ENCODE measurements at regions not wholly inside any gene's neighbourhood (a gene's known extent, or its start where the extent isn't known, plus 50 kb on each side); places are given as distances from the start of the nearest gene placed in this dataset.

DNA sequence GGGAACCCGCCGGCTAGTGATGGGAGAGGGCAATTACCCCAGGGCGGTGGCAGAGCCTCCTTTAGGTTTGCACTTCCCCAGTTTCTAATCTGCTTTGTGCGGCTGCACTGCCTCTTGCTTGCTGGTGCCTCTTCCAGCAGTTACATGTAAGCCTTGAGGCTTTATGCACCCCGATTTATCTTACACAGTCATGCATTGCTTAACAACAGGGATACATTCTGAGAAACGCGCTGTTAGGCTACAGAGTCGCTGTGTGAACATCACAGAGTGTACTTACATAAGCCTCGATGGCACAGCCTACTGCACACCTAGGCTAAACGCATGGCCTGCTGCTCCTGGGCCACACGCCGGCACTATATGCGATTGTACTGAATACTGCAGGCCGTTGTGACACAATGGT lies 155.6 kb upstream of the MKI67 start:
- no peaks in the 10 kb centered on the region for H3K27me3 Mint-ChIP-seq (ENCODE audit: insufficient read depth)

DNA sequence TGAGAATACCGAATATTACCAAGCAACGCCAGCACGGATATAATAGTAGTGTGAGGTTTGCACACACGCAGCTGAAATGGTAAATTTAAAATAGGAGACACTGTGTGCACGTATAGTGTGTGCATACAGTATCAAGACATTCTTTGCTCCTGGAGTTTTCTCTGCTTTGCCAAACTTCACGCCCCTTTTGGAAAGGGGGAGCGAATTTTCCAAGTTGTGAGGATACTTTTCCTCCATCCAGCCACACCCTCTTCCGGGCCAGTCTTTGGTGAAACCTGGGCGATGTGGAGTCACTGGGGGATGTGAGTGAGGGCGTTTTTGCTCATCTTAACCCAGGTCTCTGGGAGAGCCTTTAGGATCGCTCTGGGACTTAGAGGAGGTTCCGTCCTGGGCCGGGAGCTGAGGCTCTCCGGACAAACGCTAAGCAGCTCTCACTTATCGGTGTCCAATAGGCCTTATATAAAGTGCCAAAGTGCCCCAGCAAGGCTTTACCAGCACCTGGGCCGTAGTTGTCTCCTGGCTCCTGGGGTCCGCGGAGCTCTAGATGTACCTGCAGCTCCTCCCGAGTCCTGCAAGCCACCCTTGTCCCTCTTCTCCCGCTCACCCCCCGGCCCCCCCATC lies 160.0 kb upstream of the MKI67 start:
- Mint-ChIP-seq H3K9me3 (peaks cover 56% of the 10 kb centered on the region), H3K36me3 (ENCODE audit: low read depth) (peaks cover 4% of the 10 kb centered on the region; the same call in 1 of the 2 replicates), H3K4me3 (no peak overlapping the region), H3K4me1 (ENCODE audit: low read depth) (no peaks in the 10 kb centered on the region), H3K27me3 (ENCODE audit: insufficient read depth) (no peaks in the 10 kb centered on the region), H3K27ac (no peak overlapping the region)
- TF ChIP-seq, protein P1, sequence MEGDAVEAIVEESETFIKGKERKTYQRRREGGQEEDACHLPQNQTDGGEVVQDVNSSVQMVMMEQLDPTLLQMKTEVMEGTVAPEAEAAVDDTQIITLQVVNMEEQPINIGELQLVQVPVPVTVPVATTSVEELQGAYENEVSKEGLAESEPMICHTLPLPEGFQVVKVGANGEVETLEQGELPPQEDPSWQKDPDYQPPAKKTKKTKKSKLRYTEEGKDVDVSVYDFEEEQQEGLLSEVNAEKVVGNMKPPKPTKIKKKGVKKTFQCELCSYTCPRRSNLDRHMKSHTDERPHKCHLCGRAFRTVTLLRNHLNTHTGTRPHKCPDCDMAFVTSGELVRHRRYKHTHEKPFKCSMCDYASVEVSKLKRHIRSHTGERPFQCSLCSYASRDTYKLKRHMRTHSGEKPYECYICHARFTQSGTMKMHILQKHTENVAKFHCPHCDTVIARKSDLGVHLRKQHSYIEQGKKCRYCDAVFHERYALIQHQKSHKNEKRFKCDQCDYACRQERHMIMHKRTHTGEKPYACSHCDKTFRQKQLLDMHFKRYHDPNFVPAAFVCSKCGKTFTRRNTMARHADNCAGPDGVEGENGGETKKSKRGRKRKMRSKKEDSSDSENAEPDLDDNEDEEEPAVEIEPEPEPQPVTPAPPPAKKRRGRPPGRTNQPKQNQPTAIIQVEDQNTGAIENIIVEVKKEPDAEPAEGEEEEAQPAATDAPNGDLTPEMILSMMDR (IDR thresholded peaks at IDR 0.05) = no peak
- no peak for DNase-seq

More for the DNA sequence above, 155.6 kb upstream of the MKI67 start:
- peaks cover 4% of the 10 kb centered on the region; the same call in 1 of the 2 replicates for H3K36me3 Mint-ChIP-seq (ENCODE audit: low read depth)
- no peak overlapping the region for H3K27ac Mint-ChIP-seq
- no peak for DNase-seq
- no peaks in the 10 kb centered on the region for H3K4me1 Mint-ChIP-seq (ENCODE audit: low read depth)
- peaks cover 37% of the 10 kb centered on the region for H3K9me3 Mint-ChIP-seq
- TF ChIP-seq, protein P1 (IDR thresholded peaks at IDR 0.05) = no peak
- H3K4me3 Mint-ChIP-seq = no peak overlapping the region

DNA sequence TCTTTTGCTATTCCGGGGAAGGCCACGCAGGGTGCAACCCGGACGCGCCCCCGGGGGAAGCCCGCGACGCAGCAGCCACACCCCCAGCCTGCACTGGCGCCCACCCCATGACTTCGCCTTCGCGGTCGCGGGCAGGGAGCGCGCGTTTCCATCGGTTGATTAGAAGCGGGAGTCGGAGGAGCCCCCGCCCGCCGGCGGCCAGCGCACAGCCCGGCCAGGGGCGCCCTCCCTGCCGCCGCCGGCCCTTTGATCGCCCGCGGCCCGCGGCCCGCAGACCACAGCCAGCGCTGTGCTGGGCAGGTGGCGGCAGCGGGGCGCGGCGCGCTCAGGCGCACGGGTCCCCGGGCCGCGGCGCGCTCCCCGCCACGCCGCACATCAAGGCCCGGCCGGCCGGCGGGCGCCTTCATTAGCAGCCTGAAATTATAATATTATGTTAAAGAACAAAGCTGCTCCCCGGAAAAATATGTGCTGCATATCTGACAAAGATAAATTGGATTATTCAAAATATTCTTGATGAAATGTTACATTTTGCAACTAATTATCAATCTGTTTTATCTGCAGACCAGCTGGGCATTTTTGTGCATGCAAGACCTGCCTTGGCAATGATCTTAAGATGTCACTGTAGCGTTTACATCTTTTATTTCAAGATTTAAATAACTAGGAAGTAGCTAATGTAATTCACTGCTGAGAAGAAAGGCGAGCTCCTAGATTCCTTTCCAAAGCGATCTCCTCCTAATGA lies 160.7 kb upstream of the MKI67 start:
- H3K9me3 Mint-ChIP-seq = peaks cover 56% of the 10 kb centered on the region
- H3K27ac Mint-ChIP-seq = no peak overlapping the region
- no peak for DNase-seq
- no peak overlapping the region for H3K4me3 Mint-ChIP-seq
- H3K4me1 Mint-ChIP-seq (ENCODE audit: low read depth) = no peaks in the 10 kb centered on the region
- TF ChIP-seq, protein P1 (IDR thresholded peaks at IDR 0.05) = no peak
- H3K27me3 Mint-ChIP-seq (ENCODE audit: insufficient read depth) = no peaks in the 10 kb centered on the region
- H3K36me3 Mint-ChIP-seq (ENCODE audit: low read depth) = peaks cover 4% of the 10 kb centered on the region; the same call in 1 of the 2 replicates

DNA sequence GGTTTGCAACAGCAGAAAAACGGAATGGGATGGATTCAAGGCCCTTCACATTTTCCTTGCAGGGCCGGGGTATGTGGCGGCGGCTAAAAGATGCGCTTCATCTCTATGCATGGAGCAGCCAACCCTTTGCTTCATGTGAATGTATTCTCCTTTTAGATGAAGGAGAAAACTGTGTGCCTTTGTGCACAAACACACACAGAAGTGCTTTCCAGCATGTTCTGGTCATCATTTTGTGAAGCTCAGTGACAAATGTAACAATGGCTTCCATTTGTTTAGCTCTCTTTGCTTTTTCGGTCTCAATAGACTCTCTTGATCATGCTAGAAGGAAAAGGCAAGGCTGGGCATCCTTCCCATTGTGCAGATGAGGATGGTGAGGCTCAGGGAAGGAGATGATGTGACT lies 161.7 kb upstream of the MKI67 start:
- Mint-ChIP-seq H3K27ac (no peak overlapping the region), H3K27me3 (ENCODE audit: insufficient read depth) (no peaks in the 10 kb centered on the region), H3K4me3 (no peak overlapping the region), H3K36me3 (ENCODE audit: low read depth) (peaks cover 4% of the 10 kb centered on the region; the same call in 1 of the 2 replicates), H3K4me1 (ENCODE audit: low read depth) (no peaks in the 10 kb centered on the region), H3K9me3 (peaks cover 65% of the 10 kb centered on the region)
- no peak for DNase-seq
- TF ChIP-seq, protein P1 (IDR thresholded peaks at IDR 0.05) = no peak

DNA sequence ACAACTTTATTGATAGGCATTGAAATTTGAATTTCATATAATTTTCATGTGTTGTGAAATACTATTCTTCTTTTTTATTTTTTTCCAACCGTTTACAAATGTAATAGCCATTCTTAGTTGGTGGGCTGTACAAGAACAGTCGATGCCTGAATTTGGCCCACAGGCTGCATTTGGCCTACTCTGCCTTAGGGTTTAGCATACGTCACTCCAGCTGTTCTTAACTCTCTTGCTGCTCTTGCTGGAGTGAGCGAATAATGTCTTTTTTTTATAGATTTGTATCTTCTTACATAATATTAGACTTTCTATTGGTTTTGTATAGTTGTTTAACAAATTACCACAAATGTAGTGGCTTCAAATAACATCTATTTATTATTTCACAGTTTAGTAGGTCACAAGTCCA lies 163.4 kb upstream of the MKI67 start:
- Mint-ChIP-seq H3K4me3 (no peak overlapping the region), H3K4me1 (ENCODE audit: low read depth) (no peaks in the 10 kb centered on the region), H3K9me3 (peaks cover 69% of the 10 kb centered on the region), H3K36me3 (ENCODE audit: low read depth) (no peaks in the 10 kb centered on the region), H3K27ac (no peak overlapping the region), H3K27me3 (ENCODE audit: insufficient read depth) (no peaks in the 10 kb centered on the region)
- TF ChIP-seq, protein P1 (IDR thresholded peaks at IDR 0.05) = no peak
- DNase-seq = no peak

Data from HFFc6 (cell line).